ENCODE measurements at regions not wholly inside any gene's neighbourhood (a gene's known extent, or its start where the extent isn't known, plus 50 kb on each side); places are given as distances from the start of the nearest gene placed in this dataset.

DNA sequence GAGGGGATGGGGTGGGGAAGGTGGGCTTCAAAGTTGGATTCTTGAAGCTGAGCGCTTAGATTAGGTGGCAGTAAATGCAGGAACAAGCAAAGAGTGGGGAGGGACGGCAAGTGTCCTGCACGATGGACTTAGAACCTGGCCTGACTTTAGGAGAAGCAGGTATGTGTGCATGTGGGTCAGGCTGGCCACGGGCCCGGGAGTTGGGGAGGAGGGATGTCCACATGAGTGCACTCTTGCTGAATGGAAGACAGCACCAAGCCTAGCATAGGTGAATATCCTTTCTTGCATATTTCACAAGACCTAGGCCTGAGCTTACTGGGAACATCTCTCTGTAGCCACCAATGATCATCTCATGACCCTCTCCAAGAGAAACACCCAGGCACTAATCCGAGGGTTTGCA, 96.1 kb downstream of the DDX1 start:
- no peak for ATAC-seq (ENCODE audit: poor library complexity)
- peaks cover 17% of the 10 kb centered on the region for H3K27me3 Mint-ChIP-seq
- intact Hi-C loops (cut with DNase I, micrococcal nuclease), result no loop called here
- Histone ChIP-seq H3K4me3 (ENCODE audit: low read length) (no peak overlapping the region), H3K9me3 (ENCODE audit: control insufficient read depth in 1 of 2, insufficient read depth in 1 of 2, low read length in 2 of 2) (peaks cover 0 to 6% of the 10 kb centered on the region in 2 experiments), H3K27me3 (ENCODE audit: control insufficient read depth in 1 of 2, insufficient read depth in 2 of 2, low read length in 2 of 2) (no peaks in the 10 kb centered on the region), H3K27ac (ENCODE audit: low read depth in 1 of 2, low read length in 2 of 2) (no peak overlapping the region), H3K4me1 (ENCODE audit: insufficient read depth, low read length) (no peaks in the 10 kb centered on the region), H3K36me3 (ENCODE audit: insufficient read depth, low read length) (no peaks in the 10 kb centered on the region)
- DNase-seq, result no peak
- POLR2A ChIA-PET, result no interaction called here
- TF ChIP-seq, protein P1, sequence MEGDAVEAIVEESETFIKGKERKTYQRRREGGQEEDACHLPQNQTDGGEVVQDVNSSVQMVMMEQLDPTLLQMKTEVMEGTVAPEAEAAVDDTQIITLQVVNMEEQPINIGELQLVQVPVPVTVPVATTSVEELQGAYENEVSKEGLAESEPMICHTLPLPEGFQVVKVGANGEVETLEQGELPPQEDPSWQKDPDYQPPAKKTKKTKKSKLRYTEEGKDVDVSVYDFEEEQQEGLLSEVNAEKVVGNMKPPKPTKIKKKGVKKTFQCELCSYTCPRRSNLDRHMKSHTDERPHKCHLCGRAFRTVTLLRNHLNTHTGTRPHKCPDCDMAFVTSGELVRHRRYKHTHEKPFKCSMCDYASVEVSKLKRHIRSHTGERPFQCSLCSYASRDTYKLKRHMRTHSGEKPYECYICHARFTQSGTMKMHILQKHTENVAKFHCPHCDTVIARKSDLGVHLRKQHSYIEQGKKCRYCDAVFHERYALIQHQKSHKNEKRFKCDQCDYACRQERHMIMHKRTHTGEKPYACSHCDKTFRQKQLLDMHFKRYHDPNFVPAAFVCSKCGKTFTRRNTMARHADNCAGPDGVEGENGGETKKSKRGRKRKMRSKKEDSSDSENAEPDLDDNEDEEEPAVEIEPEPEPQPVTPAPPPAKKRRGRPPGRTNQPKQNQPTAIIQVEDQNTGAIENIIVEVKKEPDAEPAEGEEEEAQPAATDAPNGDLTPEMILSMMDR (IDR thresholded peaks at IDR 0.05), result no peak
- CTCF ChIA-PET, result no interaction called here
- H3K36me3 Mint-ChIP-seq (ENCODE audit: low read depth), result no peaks in the 10 kb centered on the region
- H3K4me3 Mint-ChIP-seq, result no peak overlapping the region
- H3K9me3 Mint-ChIP-seq, result no peaks in the 10 kb centered on the region
- no peak overlapping the region for H3K27ac Mint-ChIP-seq
- H3K4me1 Mint-ChIP-seq (ENCODE audit: low read depth), result no peaks in the 10 kb centered on the region

- Histone ChIP-seq H3K27me3 (ENCODE audit: control insufficient read depth in 1 of 2, insufficient read depth in 2 of 2, low read length in 2 of 2) (no peaks in the 10 kb centered on the region), H3K9me3 (ENCODE audit: control insufficient read depth in 1 of 2, insufficient read depth in 1 of 2, low read length in 2 of 2) (peaks cover 0 to 6% of the 10 kb centered on the region in 2 experiments), H3K4me1 (ENCODE audit: insufficient read depth, low read length) (no peaks in the 10 kb centered on the region), H3K27ac (ENCODE audit: low read depth in 1 of 2, low read length in 2 of 2) (no peak overlapping the region), H3K4me3 (ENCODE audit: low read length) (no peak overlapping the region), H3K36me3 (ENCODE audit: insufficient read depth, low read length) (no peaks in the 10 kb centered on the region)
- DNase-seq, result no peak
- H3K27me3 Mint-ChIP-seq, result peaks cover 17% of the 10 kb centered on the region
- H3K4me3 Mint-ChIP-seq, result no peak overlapping the region
- no peaks in the 10 kb centered on the region for H3K36me3 Mint-ChIP-seq (ENCODE audit: low read depth)
- no peaks in the 10 kb centered on the region for H3K9me3 Mint-ChIP-seq
- ChIA-PET POLR2A (no interaction called here), CTCF (no interaction called here)
- no peak overlapping the region for H3K27ac Mint-ChIP-seq
- intact Hi-C loops (cut with DNase I, micrococcal nuclease), result no loop called here
- H3K4me1 Mint-ChIP-seq (ENCODE audit: low read depth), result no peaks in the 10 kb centered on the region
- ATAC-seq (ENCODE audit: poor library complexity), result no peak
- TF ChIP-seq, protein P1 (IDR thresholded peaks at IDR 0.05), result no peak
These were observed 97.4 kb downstream of the DDX1 start for GRCh38 chr2:15688924-15689568.

- Histone ChIP-seq H3K27me3 (ENCODE audit: control insufficient read depth in 1 of 2, insufficient read depth in 2 of 2, low read length in 2 of 2) (no peaks in the 10 kb centered on the region), H3K36me3 (ENCODE audit: insufficient read depth, low read length) (no peaks in the 10 kb centered on the region), H3K4me3 (ENCODE audit: low read length) (no peak overlapping the region), H3K4me1 (ENCODE audit: insufficient read depth, low read length) (no peaks in the 10 kb centered on the region), H3K9me3 (ENCODE audit: control insufficient read depth in 1 of 2, insufficient read depth in 1 of 2, low read length in 2 of 2) (peaks cover 0 to 6% of the 10 kb centered on the region in 2 experiments), H3K27ac (ENCODE audit: low read depth in 1 of 2, low read length in 2 of 2) (no peak overlapping the region)
- ChIA-PET POLR2A (no interaction called here), CTCF (no interaction called here)
- H3K27ac Mint-ChIP-seq, result no peak overlapping the region
- H3K36me3 Mint-ChIP-seq (ENCODE audit: low read depth), result no peaks in the 10 kb centered on the region
- no peak overlapping the region for H3K4me3 Mint-ChIP-seq
- H3K9me3 Mint-ChIP-seq, result no peaks in the 10 kb centered on the region
- intact Hi-C loops (cut with DNase I, micrococcal nuclease), result no loop called here
- ATAC-seq (ENCODE audit: poor library complexity), result no peak
- H3K27me3 Mint-ChIP-seq, result peaks cover 16% of the 10 kb centered on the region
- no peaks in the 10 kb centered on the region for H3K4me1 Mint-ChIP-seq (ENCODE audit: low read depth)
- TF ChIP-seq, protein P1 (IDR thresholded peaks at IDR 0.05), result no peak
- no peak for DNase-seq
These were observed 98.0 kb downstream of the DDX1 start for GRCh38 chr2:15689654-15690053.
